ENCODE measurements at regions not wholly inside any gene's neighbourhood (a gene's known extent, or its start where the extent isn't known, plus 50 kb on each side); places are given as distances from the start of the nearest gene placed in this dataset.

GRCh38 chr6:170049641-170050561, 241.0 kb downstream of the DLL1 start:
- DNase-seq (ENCODE audit: low spot score in 2 of 2, unreplicated experiment in 2 of 2), result peak; percentile 20 to 39

DNA sequence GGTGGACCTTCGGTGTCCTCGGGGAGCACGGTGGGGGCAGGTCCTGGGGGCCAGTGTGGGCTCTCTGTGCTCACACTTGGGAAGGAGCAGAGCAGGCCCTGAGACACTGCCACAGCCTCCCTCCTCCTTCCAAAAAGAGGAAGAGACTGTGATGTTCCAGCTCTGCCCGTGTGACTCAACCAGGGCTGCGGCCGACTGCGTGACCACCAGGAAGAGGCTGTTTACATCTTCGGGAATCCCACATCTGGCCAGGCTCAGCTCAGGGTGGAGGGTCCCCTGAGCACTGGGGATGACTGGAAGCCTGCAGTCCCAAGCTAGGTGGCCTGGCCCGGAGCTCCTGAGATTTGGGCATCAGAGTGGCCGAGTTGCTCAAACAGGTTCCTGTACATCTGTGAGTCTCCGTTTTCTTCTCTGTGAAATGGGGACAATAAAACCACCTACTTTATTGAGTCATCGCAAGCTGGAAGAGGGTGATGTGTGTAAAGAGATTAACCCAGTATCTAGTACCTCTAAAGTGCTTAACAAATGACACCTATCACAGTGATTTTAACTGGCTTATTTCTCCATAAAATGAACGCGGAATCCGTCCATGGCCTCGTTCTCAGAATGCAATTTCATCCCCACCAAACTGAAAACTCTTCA, 242.1 kb downstream of the DLL1 start:
- no peak for TF ChIP-seq CTCF (IDR thresholded peaks at IDR 0.05; ENCODE audit: unreplicated experiment)

More at GRCh38 chr6:170049641-170050561, 241.0 kb downstream of the DLL1 start:
- Mint-ChIP-seq H3K4me1 (peaks cover 2% of the 10 kb centered on the region), H3K4me3 (no peak overlapping the region), H3K27ac (peak overlapping the region; percentile 72), H3K27me3 (ENCODE audit: low read depth) (no peaks in the 10 kb centered on the region), H3K36me3 (no peaks in the 10 kb centered on the region), H3K9me3 (no peaks in the 10 kb centered on the region)
- no peak for TF ChIP-seq CTCF (IDR thresholded peaks at IDR 0.05; ENCODE audit: unreplicated experiment)

DNA sequence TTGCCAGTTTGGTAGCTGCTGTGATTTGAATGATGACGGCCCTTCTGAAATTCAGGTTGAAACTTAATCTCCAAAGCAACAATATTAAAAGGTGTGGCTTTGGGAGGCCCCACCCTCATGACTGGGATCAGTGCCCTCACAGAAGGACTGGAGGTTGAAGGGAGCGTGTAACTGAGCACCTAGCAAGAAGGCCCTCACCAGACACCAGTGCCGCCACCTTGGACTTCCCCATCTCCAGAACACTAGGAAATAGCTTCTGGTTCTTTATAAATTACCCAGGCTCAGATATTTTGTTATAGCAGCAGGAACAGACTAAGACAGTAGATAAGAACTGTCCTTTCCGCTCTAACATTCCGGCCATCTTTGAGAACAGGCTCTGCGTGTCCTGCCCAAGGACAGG, 243.1 kb downstream of the DLL1 start:
- H3K4me3 Mint-ChIP-seq, result no peak overlapping the region
- H3K9me3 Mint-ChIP-seq, result no peaks in the 10 kb centered on the region
- no peak overlapping the region for H3K27ac Mint-ChIP-seq
- peaks cover 2% of the 10 kb centered on the region for H3K4me1 Mint-ChIP-seq
- no peak for TF ChIP-seq CTCF (IDR thresholded peaks at IDR 0.05; ENCODE audit: unreplicated experiment)
- H3K27me3 Mint-ChIP-seq (ENCODE audit: low read depth), result peaks cover 2% of the 10 kb centered on the region
- peak in 1 of 2 experiments; percentile 14 for DNase-seq (ENCODE audit: low spot score in 2 of 2, unreplicated experiment in 2 of 2)
- no peaks in the 10 kb centered on the region for H3K36me3 Mint-ChIP-seq

More for the DNA sequence above, 242.1 kb downstream of the DLL1 start:
- peaks cover 2% of the 10 kb centered on the region for H3K4me1 Mint-ChIP-seq
- H3K27ac Mint-ChIP-seq, result no peak overlapping the region
- no peak overlapping the region for H3K4me3 Mint-ChIP-seq
- DNase-seq (ENCODE audit: low spot score in 2 of 2, unreplicated experiment in 2 of 2), result peak; percentile 13 to 24
- no peaks in the 10 kb centered on the region for H3K36me3 Mint-ChIP-seq
- H3K9me3 Mint-ChIP-seq, result no peaks in the 10 kb centered on the region
- H3K27me3 Mint-ChIP-seq (ENCODE audit: low read depth), result no peaks in the 10 kb centered on the region

DNA sequence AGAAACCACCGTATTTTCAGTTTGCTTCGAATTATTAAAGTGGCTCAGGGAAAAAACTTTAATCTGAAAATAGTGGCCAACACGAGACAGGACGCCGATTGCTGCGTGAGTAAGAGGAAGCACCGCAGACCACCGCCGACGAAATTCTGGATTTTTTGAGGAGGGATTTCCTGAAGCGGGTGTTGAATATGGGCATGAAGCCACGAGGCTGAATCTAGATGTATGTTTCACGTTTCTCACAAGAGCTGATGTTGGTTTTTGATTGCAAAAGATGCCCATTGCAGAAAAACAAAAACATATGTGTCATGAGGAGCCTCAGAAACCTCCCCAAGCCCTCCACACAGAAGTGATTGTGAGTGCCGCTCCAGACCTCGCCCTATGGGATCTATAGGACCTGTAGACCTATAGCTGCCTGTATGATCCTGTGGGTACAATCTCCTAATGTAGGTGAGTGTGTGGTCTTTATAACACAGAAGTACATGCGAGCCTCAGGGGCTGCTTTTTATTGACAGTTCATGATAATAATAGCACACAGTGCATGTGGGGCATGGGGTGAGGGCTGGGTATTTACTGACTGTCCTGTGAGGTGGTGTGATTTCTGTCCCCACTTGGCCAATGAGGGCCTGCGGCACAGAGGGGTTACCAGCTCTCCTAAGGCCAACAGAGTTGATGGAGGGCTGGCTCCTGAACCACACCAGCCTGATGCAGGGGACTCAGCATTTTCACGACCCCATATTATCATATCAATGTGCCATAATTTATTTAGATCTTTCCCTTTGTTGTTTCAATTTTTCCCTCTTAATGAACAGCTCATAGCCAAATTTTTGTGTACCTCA, 243.9 kb downstream of the DLL1 start:
- Mint-ChIP-seq H3K9me3 (no peaks in the 10 kb centered on the region), H3K4me3 (no peak overlapping the region), H3K36me3 (no peaks in the 10 kb centered on the region), H3K27me3 (ENCODE audit: low read depth) (peaks cover 2% of the 10 kb centered on the region), H3K4me1 (peaks cover 2% of the 10 kb centered on the region), H3K27ac (no peak overlapping the region)
- no peak for TF ChIP-seq CTCF (IDR thresholded peaks at IDR 0.05; ENCODE audit: unreplicated experiment)
- DNase-seq (ENCODE audit: low spot score in 2 of 2, unreplicated experiment in 2 of 2), result no peak

DNA sequence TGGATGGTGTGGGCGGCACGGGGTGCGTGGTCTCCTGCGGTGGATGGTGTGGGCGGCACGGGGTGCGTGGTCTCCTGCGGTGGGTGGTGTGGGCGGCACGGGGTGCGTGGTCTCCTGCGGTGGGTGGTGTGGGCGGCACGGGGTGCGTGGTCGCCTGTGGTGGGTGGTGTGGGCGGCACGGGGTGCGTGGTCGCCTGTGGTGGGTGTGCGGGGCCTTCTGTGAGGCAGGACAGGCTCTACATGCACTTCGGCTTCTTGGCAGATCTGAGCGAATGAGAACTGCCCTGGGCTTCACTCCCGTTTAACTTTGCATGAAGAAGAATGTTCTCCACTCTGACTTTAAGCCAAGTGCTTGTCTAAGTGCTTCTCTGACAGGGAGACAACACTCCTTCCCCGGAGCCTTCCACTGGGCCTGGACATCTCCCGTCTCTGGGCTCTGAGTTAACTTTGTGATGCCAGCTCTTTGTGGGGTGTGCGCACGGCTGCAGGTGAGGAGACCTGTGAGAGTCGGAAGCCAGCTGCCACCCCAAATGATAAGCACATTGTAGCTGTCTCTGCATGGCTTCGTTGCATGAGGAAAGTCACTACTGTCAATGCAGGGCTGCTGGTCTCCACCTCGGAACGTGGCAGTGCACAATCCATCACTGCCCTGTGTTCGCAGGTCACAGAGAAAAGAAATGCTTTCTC, 244.8 kb downstream of the DLL1 start:
- H3K4me3 Mint-ChIP-seq, result no peak overlapping the region
- H3K27ac Mint-ChIP-seq, result no peak overlapping the region
- H3K27me3 Mint-ChIP-seq (ENCODE audit: low read depth), result peaks cover 2% of the 10 kb centered on the region
- no peaks in the 10 kb centered on the region for H3K9me3 Mint-ChIP-seq
- H3K4me1 Mint-ChIP-seq, result peaks cover 2% of the 10 kb centered on the region
- no peaks in the 10 kb centered on the region for H3K36me3 Mint-ChIP-seq
- TF ChIP-seq CTCF (IDR thresholded peaks at IDR 0.05; ENCODE audit: unreplicated experiment), result no peak
- DNase-seq (ENCODE audit: low spot score in 2 of 2, unreplicated experiment in 2 of 2), result peak in 1 of 2 experiments; percentile 7
